ENCODE measurements at regions not wholly inside any gene's neighbourhood (a gene's known extent, or its start where the extent isn't known, plus 50 kb on each side); places are given as distances from the start of the nearest gene placed in this dataset.

DNA sequence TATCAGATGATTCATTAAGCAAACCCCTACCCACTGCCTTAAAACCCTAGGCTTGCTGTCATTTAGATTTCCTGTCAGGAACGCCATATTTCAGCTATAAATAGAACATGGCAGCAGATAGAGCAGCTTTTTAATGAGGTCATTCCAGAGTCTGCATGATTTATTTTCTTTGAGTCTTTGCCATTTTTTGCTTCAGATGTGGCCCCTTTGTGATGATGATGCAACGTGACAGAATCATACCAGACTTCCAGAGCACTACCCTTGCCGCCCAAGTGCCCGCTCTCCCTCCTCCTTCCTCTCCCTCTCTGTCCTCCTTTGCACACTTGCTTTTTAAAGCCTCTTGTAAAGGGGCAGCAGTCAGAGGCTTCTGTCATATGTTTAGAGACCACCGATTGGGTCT, 55.5 kb upstream of the TRIM67 start (continued):
- TF ChIP-seq, protein P1, sequence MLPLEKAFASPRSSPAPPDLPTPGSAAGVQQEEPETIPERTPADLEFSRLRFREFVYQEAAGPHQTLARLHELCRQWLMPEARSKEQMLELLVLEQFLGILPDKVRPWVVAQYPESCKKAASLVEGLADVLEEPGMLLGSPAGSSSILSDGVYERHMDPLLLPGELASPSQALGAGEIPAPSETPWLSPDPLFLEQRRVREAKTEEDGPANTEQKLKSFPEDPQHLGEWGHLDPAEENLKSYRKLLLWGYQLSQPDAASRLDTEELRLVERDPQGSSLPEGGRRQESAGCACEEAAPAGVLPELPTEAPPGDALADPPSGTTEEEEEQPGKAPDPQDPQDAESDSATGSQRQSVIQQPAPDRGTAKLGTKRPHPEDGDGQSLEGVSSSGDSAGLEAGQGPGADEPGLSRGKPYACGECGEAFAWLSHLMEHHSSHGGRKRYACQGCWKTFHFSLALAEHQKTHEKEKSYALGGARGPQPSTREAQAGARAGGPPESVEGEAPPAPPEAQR (CRISPR knock-in tag; IDR thresholded peaks at IDR 0.05) = no peak
- TF ChIP-seq NFE2L1 (CRISPR knock-in tag; IDR thresholded peaks at IDR 0.05) = no peak
- TF ChIP-seq, protein P2, sequence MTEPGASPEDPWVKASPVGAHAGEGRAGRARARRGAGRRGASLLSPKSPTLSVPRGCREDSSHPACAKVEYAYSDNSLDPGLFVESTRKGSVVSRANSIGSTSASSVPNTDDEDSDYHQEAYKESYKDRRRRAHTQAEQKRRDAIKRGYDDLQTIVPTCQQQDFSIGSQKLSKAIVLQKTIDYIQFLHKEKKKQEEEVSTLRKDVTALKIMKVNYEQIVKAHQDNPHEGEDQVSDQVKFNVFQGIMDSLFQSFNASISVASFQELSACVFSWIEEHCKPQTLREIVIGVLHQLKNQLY (CRISPR knock-in tag; IDR thresholded peaks at IDR 0.05) = no peak

- H3K36me3 Mint-ChIP-seq = no peaks in the 10 kb centered on the region
- POLR2A ChIA-PET = no interaction called here
- DNase-seq (ENCODE audit: low spot score) = no peak
- no peak overlapping the region for H3K4me3 Mint-ChIP-seq
- peaks cover 21% of the 10 kb centered on the region for H3K27me3 Mint-ChIP-seq (ENCODE audit: low read depth)
- H3K9me3 Mint-ChIP-seq = no peaks in the 10 kb centered on the region
- 0 out of 2 replicates have a peak, but pooled peaks cover 3% of the 10 kb centered on the region for H3K4me1 Mint-ChIP-seq
- no peak overlapping the region for H3K27ac Mint-ChIP-seq
- ATAC-seq = no peak
- no peak for TF ChIP-seq JAZF1 (CRISPR knock-in tag; IDR thresholded peaks at IDR 0.05)
- TF ChIP-seq, protein P3, sequence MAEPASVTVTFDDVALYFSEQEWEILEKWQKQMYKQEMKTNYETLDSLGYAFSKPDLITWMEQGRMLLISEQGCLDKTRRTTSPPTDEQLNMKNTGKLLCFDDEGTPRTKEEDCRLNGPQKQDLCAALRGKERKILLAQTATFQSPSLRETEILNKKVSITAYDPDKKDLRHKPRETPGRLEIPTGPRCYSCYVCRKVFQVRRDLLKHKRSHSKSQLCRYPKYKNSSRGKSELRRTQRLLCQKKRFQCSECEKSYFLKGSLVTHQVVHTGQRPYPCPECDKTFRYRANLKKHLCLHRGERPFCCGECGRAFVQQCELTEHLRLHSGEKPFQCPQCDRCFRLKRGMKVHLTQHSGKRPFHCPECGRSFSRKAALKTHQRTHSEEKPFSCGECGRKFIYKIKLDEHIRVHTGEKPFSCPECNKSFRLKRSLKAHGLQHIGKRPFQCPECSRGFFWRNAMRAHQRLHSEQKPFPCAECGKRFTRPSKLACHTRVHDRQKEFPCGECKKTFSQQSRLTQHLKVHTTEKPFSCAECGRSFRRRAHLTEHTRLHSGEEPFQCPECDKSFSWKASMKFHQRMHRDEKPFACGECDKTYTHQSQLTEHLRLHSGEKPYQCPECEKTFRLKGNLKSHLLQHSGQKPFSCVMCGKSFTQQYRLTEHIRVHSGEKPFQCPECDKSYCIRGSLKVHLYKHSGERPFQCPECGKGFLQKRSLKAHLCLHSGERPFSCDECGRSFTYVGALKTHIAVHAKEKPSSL (CRISPR knock-in tag; conservative IDR thresholded peaks at IDR 0.05) = no peak
- TF ChIP-seq ELF4 (CRISPR knock-in tag; IDR thresholded peaks at IDR 0.05; ENCODE audit: low read depth) = no peak
- no peak for TF ChIP-seq GABPB1 (CRISPR knock-in tag; IDR thresholded peaks at IDR 0.05)
- TF ChIP-seq ZNF416 (CRISPR knock-in tag; IDR thresholded peaks at IDR 0.05) = no peak
- TF ChIP-seq, protein P4, sequence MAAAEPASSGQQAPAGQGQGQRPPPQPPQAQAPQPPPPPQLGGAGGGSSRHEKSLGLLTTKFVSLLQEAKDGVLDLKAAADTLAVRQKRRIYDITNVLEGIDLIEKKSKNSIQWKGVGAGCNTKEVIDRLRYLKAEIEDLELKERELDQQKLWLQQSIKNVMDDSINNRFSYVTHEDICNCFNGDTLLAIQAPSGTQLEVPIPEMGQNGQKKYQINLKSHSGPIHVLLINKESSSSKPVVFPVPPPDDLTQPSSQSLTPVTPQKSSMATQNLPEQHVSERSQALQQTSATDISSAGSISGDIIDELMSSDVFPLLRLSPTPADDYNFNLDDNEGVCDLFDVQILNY (CRISPR knock-in tag; IDR thresholded peaks at IDR 0.05) = no peak
- TF ChIP-seq MYBL2 (CRISPR knock-in tag; IDR thresholded peaks at IDR 0.05) = no peak
- no peak for TF ChIP-seq TEAD4 (CRISPR knock-in tag; IDR thresholded peaks at IDR 0.05)
- TF ChIP-seq ATF1 (CRISPR knock-in tag; IDR thresholded peaks at IDR 0.05) = no peak
- TF ChIP-seq MXD4 (CRISPR knock-in tag; IDR thresholded peaks at IDR 0.05; ENCODE audit: borderline replicate concordance) = no peak
- no peak for TF ChIP-seq HMGXB4 (CRISPR knock-in tag; IDR thresholded peaks at IDR 0.05)
- TF ChIP-seq ETV6 (CRISPR knock-in tag; IDR thresholded peaks at IDR 0.05) = no peak
- no peak for TF ChIP-seq CTCF (IDR thresholded peaks at IDR 0.05)
- TF ChIP-seq FOXP4 (CRISPR knock-in tag; IDR thresholded peaks at IDR 0.05) = no peak
- TF ChIP-seq, protein P5, sequence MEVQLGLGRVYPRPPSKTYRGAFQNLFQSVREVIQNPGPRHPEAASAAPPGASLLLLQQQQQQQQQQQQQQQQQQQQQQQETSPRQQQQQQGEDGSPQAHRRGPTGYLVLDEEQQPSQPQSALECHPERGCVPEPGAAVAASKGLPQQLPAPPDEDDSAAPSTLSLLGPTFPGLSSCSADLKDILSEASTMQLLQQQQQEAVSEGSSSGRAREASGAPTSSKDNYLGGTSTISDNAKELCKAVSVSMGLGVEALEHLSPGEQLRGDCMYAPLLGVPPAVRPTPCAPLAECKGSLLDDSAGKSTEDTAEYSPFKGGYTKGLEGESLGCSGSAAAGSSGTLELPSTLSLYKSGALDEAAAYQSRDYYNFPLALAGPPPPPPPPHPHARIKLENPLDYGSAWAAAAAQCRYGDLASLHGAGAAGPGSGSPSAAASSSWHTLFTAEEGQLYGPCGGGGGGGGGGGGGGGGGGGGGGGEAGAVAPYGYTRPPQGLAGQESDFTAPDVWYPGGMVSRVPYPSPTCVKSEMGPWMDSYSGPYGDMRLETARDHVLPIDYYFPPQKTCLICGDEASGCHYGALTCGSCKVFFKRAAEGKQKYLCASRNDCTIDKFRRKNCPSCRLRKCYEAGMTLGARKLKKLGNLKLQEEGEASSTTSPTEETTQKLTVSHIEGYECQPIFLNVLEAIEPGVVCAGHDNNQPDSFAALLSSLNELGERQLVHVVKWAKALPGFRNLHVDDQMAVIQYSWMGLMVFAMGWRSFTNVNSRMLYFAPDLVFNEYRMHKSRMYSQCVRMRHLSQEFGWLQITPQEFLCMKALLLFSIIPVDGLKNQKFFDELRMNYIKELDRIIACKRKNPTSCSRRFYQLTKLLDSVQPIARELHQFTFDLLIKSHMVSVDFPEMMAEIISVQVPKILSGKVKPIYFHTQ (CRISPR knock-in tag; IDR thresholded peaks at IDR 0.05) = no peak
- no peak for TF ChIP-seq ZBTB21 (CRISPR knock-in tag; IDR thresholded peaks at IDR 0.05; ENCODE audit: borderline replicate concordance)
- CTCF ChIA-PET = interaction anchor here (0.7 kb wide), 1 partner anchor 127 kb away, joined by 4 read pairs; no protein-coding TSS in a partner anchor
Measured at GRCh38 chr1:231104917-231105316, 56.9 kb upstream of the TRIM67 start.

Data from WTC11 (cell line).